Activated CD4-positive, alpha-beta T cell treated with anti-CD3 and anti-CD28 coated beads, Interleukin-2, amount 50 U/mL, for 48 hours (primary cell): ENCODE measurements at regions not wholly inside any gene's neighbourhood (a gene's known extent, or its start where the extent isn't known, plus 50 kb on each side); places are given as distances from the start of the nearest gene placed in this dataset.
"Not testable (repeated sequence)": the region's sequence is repeated elsewhere in the genome, so short reads cannot be mapped to it uniquely, and the experiment has no call there.

Experiments
- DNase-seq, 2 experiments: peaks; one replicate each; pipeline ENCODE4 v3.0.0-alpha.2; 2020

- no peak for DNase-seq
These were observed 53.8 kb downstream of the COX7C start for GRCh38 chr5:86671536-86671935.

GRCh38 chr5:86674069-86674468, 56.3 kb downstream of the COX7C start:
- DNase-seq, result no peak

- no peak for DNase-seq
These were observed 57.6 kb downstream of the COX7C start for GRCh38 chr5:86675311-86675710.

GRCh38 chr5:86679529-86679928, 61.8 kb downstream of the COX7C start:
- no peak for DNase-seq

GRCh38 chr5:86679949-86680348, 62.2 kb downstream of the COX7C start:
- no peak for DNase-seq

- no peak for DNase-seq
These were observed 66.5 kb downstream of the COX7C start for GRCh38 chr5:86684222-86684621.

- no peak for DNase-seq
These were observed 68.3 kb downstream of the COX7C start for GRCh38 chr5:86686046-86686445.

- DNase-seq, result no peak
These were observed 70.7 kb downstream of the COX7C start for GRCh38 chr5:86688406-86688805.

GRCh38 chr5:86689103-86689729, 71.5 kb downstream of the COX7C start:
- DNase-seq, result no peak

- DNase-seq, result no peak
These were observed 91.6 kb downstream of the COX7C start for GRCh38 chr5:86709157-86709881.

GRCh38 chr5:86716121-86716520, 98.4 kb downstream of the COX7C start:
- no peak for DNase-seq

- DNase-seq, result not testable (repeated sequence)
These were observed 113.8 kb downstream of the COX7C start for GRCh38 chr5:86731319-86732117.

GRCh38 chr5:86735370-86735769, 117.6 kb downstream of the COX7C start:
- DNase-seq, result no peak

GRCh38 chr5:86737579-86737978, 119.8 kb downstream of the COX7C start:
- no peak for DNase-seq

- no peak for DNase-seq
These were observed 130.9 kb downstream of the COX7C start for GRCh38 chr5:86748538-86749105.

- DNase-seq, result no peak
These were observed 132.1 kb downstream of the COX7C start for GRCh38 chr5:86749841-86750240.

GRCh38 chr5:86756839-86757238, 139.1 kb downstream of the COX7C start:
- no peak for DNase-seq

- DNase-seq, result no peak
These were observed 140.1 kb downstream of the COX7C start for GRCh38 chr5:86757824-86758223.

GRCh38 chr5:86760661-86761060, 142.9 kb downstream of the COX7C start:
- no peak for DNase-seq

GRCh38 chr5:86763929-86764328, 146.2 kb downstream of the COX7C start:
- no peak for DNase-seq

- no peak for DNase-seq
These were observed 148.2 kb downstream of the COX7C start for GRCh38 chr5:86765778-86766502.

GRCh38 chr5:86768699-86769202, 151.0 kb downstream of the COX7C start:
- DNase-seq, result no peak

- DNase-seq, result no peak
These were observed 162.3 kb downstream of the COX7C start for GRCh38 chr5:86780018-86780417.
